ENCODE measurements at regions not wholly inside any gene's neighbourhood (a gene's known extent, or its start where the extent isn't known, plus 50 kb on each side); places are given as distances from the start of the nearest gene placed in this dataset.

DNA sequence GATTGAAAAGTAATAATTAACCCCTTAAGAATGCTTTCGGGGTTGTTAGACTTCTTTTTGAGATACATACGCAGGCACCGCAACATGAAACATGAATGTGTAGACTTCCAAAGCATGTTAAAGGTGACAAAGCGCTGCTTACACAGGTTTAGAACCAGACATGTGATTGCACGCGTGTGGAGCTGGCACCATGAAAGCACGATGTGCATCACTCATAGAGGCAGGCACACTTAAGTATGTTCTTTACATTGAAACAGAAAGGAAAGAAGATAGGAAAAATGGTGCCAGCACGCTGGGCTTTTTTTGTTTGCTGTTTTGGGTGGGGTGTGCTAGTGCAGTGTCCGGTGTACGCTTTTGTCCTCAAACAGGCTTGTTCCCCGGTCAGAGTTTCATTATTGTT lies 83.6 kb upstream of the PPARA start:
- DNase-seq (ENCODE audit: low read depth in 2 of 2), result no peak

DNA sequence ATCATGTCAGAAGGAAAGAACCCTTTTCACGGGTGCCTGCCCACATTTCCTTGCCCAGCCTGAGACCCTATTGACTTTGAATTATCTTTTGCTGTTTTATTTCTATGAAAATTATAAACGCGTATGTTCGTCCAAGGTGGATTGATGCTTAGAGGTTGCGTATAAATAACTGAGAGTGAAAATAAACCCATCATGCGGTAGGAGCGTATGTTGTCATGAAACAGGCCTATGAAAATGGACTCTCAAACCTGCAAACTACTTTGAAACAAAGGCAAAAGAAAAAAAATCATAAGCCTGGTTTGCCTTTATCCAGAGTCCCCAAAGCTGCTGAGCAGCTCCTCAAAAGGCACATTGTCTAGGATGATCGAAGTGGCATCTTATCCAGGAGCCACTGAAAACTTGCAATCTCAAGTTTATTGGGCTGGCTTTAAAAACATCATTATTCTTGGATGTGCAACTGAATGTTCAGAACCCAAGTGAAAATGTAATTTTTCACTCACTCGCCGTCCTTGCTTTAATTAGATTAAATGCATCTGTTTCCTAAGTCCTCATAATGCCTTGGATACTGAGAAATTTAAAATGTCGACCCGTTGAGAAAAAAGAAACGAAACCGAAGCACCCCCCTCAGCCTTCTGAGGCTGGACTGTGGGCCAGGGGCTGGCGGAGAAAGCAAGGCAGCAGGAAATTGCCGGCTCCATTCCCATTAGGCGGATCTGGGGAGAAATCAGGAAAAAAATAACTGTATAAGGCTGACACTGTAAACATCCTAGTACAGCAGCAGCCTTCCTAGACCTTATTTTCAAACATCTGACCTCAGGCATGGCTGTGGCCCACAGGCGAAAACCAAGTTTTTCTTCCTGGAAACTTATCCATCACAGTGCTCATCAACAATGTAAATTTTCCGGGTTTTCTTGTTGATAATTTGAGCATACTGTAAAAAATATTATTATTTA lies 82.9 kb upstream of the PPARA start:
- DNase-seq (ENCODE audit: low read depth in 2 of 2), result no peak

DNA sequence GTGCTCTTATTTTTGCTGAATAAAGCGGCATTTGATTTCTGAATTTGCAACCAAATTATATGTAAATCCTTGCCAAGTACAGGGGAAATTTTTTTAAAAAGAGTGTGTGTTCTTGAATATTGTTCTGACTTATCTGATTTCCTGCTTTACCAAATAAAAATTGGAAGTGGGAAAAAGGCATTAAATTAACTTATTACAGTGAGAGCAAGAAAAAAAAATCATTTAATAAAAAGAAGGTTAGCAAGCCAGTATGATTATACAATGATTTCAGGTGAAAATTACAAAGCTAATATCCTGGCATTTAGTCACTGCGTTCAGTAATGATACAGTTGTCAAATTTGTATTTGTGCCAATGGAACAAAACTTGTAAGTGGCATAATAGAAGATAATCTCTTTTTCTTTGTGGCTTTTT lies 82.1 kb upstream of the PPARA start:
- no peak for DNase-seq (ENCODE audit: low read depth in 2 of 2)

DNA sequence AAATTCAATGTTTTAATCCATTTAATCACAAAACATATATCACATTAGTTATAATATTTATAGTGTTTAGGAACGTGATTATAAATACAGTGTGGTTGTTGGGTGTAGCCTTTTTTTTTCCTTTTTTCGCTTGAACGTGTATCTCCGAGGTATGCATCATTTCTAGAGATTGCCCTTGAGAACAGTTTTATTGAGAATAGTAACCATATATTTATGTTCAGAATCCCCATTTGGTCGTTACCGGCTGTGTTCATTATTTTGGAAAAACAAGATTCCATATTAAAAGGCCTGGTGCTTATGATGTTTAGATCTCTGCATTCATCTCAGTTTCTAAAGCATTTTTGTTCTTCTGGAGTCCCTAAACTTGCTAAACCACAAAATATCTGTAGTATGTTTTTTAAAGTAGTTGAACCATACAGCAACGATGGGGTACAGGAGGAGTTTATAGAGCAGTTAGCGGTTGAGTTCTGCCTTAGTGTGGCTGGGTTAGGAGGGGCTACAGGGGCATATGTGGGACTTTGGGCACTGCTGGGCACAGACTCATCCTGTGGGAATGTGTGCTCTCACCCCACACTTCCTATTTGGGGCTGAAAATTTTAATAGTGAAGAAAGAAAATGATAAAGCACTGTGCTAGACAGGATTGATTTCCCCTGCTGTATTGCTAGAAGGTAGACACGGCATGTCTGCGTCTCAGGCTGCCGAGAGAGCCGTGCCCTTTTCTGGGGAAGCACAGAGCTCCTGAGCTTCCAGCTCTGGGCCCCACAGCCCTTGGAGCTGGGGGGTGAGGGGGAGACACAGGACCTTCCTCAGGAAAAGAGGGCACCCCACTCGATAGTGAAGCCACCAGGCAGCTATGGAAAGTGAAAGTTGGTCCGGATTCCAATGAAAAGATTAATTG lies 81.5 kb upstream of the PPARA start:
- DNase-seq (ENCODE audit: low read depth in 2 of 2), result no peak

DNA sequence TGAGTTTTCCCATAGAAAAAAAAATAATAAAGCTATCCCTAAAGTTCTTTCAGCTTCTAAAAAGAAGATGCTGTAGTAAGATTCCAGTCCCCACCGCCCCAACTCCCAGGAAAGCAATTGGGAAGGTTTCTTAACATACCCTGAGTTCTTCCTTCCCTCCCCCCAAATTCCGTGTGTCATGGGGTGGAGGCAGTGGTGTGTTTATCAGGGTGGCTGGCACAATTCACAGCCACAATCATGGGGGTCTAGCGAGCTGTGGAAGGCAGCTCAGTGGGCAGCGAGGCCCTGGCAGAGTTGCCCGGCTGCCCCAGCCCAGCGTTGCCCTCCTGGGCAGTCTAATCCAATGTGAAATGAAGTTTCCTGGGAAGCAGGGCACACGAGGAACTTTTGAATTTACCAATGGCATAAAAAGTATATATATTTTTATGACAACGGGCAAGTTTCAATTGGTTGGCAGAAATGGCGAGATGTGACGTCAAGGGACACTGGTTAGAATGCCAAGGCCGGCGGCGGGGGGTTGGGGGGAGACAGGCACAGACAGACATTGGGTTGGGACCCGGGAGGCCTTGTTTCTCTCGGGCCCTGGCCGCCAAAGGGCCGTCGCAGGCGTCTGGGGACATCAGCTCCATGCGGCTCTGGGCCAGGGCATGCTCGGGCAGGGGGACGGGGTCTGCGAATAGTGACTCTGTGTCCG lies 80.7 kb upstream of the PPARA start:
- no peak for DNase-seq (ENCODE audit: low read depth in 2 of 2)

- DNase-seq (ENCODE audit: low read depth in 2 of 2), result no peak
Measured at GRCh38 chr22:46070215-46070802, 80.0 kb upstream of the PPARA start.

GRCh38 chr22:46070803-46071450 lies 79.4 kb upstream of the PPARA start:
- no peak for DNase-seq (ENCODE audit: low read depth in 2 of 2)

GRCh38 chr22:46071451-46072109 lies 78.7 kb upstream of the PPARA start:
- no peak for DNase-seq (ENCODE audit: low read depth in 2 of 2)

GRCh38 chr22:46072110-46072881 lies 78.0 kb upstream of the PPARA start:
- no peak for DNase-seq (ENCODE audit: low read depth in 2 of 2)

GRCh38 chr22:46072981-46073682 lies 77.2 kb upstream of the PPARA start:
- DNase-seq (ENCODE audit: low read depth in 2 of 2), result no peak

GRCh38 chr22:46073683-46074504 lies 76.4 kb upstream of the PPARA start:
- no peak for DNase-seq (ENCODE audit: low read depth in 2 of 2)

- no peak for DNase-seq (ENCODE audit: low read depth in 2 of 2)
Measured at GRCh38 chr22:46074771-46075551, 75.4 kb upstream of the PPARA start.

- DNase-seq (ENCODE audit: low read depth in 2 of 2), result no peak
Measured at GRCh38 chr22:46075764-46076531, 74.4 kb upstream of the PPARA start.

DNA sequence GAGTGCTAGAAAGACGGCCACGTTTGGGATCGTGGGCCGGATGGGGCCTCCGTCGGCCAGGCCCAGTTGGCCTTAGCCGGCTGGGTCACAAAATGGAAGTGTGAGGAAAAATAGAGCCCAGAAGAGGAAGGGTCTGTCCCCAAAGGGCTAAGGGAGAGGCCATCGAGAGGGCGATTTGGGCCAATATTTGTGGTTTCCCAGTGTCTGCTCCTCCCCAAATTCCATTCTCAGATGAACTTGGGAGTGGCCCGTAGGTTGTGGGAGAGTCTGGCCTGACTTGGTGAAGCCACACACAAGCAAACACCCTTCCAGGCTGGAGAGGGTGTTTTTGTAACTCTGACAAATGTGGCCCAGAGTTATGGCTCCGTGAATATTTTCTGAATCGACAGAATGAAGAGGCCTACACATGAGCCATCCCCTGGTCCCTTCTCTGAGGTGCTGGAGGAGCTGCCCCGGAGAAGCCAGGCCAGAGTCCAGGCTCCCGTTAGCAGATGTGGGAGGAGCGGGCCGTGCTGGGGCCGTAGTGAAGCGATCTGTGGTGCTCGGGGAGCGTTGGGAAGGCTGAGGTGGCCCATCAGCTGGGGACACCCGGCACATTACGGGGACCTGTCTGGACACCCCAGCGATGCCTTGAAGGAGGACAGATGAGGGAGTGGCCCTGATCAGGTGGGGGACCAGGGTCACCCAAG lies 73.5 kb upstream of the PPARA start:
- DNase-seq (ENCODE audit: low read depth in 2 of 2), result no peak

DNA sequence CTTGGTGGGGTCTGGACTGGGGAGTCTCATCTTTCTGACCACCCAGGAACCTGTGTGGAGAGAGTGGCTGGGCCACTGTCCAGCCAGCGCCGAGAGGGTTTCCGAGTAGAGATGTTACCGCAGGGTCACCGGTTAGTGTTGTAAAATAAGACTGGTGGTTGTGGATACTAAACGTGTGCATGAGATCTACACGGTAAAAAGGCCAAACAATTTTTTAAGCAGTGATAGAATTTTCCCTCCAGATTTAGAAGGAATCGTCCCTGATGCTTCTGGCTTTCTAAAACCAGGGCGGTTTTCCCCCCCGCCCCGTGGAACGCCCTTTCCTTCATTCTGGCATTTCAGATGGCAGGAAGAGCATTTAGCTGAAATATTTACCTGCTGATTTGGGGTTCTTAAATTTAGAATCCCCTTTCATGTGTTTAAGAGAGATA lies 72.6 kb upstream of the PPARA start:
- no peak for DNase-seq (ENCODE audit: low read depth in 2 of 2)

All from stimulated activated CD8-positive, alpha-beta memory T cell treated with anti-CD3 and anti-CD28 coated beads, Interleukin-15, amount 100 ng/mL, for 48 hours (primary cell).